ENCODE measurements at regions not wholly inside any gene's neighbourhood (a gene's known extent, or its start where the extent isn't known, plus 50 kb on each side); places are given as distances from the start of the nearest gene placed in this dataset.

DNA sequence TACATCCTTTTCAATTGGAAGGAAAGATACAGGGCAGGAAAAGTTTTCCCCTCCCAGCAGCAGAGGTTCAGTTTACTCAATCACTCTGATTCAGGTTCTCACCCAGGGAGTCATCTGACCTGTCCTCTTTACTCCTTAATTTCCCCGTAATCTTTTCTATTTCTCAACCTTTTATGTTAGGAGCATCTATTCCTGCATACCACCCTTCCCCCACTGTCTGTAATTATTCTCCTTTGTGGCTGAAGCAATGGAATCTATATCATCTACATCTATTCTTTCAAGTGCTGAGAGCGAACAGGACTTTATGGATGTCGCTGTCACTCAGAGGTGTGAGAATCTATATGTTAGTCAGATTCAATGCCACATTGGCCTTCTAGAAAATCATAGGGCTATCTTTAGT is 175.2 kb downstream of the NOL4 start:
- ATAC-seq (no peak), DNase-seq (ENCODE audit: low read depth, low spot score) (no peak)
- Histone ChIP-seq H3K36me3 (ENCODE audit: control insufficient read depth, insufficient read depth, low read length) (no peaks in the 10 kb centered on the region), H3K27ac (ENCODE audit: low read length) (no peak overlapping the region), H3K9me3 (ENCODE audit: control insufficient read depth, insufficient read depth, low read depth, low read length) (no peaks in the 10 kb centered on the region), H3K4me1 (ENCODE audit: control insufficient read depth, insufficient read depth, low read length) (no peaks in the 10 kb centered on the region), H3K27me3 (ENCODE audit: control insufficient read depth, insufficient read depth, low read length) (no peaks in the 10 kb centered on the region), H3K4me3 (ENCODE audit: low read depth in 2 of 2, low read length in 2 of 2) (no peak overlapping the region)
- intact Hi-C loops (cut with micrococcal nuclease; ENCODE audit: unreplicated experiment): no loop called here
- BruUV-seq (replicated peaks): no TSS peak
- CTCF ChIA-PET: no interaction called here
- POLR2A ChIA-PET: no interaction called here
- no peak for TF ChIP-seq SIN3A (IDR thresholded peaks at IDR 0.05; ENCODE audit: borderline replicate concordance, insufficient read depth, low read depth, low read length)
- TF ChIP-seq TCF7L2 (IDR thresholded peaks at IDR 0.05; ENCODE audit: low read depth, low read length): no peak
- TF ChIP-seq, protein P1, sequence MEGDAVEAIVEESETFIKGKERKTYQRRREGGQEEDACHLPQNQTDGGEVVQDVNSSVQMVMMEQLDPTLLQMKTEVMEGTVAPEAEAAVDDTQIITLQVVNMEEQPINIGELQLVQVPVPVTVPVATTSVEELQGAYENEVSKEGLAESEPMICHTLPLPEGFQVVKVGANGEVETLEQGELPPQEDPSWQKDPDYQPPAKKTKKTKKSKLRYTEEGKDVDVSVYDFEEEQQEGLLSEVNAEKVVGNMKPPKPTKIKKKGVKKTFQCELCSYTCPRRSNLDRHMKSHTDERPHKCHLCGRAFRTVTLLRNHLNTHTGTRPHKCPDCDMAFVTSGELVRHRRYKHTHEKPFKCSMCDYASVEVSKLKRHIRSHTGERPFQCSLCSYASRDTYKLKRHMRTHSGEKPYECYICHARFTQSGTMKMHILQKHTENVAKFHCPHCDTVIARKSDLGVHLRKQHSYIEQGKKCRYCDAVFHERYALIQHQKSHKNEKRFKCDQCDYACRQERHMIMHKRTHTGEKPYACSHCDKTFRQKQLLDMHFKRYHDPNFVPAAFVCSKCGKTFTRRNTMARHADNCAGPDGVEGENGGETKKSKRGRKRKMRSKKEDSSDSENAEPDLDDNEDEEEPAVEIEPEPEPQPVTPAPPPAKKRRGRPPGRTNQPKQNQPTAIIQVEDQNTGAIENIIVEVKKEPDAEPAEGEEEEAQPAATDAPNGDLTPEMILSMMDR (IDR thresholded peaks at IDR 0.05): no peak
- TF ChIP-seq, protein P2, sequence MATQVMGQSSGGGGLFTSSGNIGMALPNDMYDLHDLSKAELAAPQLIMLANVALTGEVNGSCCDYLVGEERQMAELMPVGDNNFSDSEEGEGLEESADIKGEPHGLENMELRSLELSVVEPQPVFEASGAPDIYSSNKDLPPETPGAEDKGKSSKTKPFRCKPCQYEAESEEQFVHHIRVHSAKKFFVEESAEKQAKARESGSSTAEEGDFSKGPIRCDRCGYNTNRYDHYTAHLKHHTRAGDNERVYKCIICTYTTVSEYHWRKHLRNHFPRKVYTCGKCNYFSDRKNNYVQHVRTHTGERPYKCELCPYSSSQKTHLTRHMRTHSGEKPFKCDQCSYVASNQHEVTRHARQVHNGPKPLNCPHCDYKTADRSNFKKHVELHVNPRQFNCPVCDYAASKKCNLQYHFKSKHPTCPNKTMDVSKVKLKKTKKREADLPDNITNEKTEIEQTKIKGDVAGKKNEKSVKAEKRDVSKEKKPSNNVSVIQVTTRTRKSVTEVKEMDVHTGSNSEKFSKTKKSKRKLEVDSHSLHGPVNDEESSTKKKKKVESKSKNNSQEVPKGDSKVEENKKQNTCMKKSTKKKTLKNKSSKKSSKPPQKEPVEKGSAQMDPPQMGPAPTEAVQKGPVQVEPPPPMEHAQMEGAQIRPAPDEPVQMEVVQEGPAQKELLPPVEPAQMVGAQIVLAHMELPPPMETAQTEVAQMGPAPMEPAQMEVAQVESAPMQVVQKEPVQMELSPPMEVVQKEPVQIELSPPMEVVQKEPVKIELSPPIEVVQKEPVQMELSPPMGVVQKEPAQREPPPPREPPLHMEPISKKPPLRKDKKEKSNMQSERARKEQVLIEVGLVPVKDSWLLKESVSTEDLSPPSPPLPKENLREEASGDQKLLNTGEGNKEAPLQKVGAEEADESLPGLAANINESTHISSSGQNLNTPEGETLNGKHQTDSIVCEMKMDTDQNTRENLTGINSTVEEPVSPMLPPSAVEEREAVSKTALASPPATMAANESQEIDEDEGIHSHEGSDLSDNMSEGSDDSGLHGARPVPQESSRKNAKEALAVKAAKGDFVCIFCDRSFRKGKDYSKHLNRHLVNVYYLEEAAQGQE (IDR thresholded peaks at IDR 0.05; ENCODE audit: insufficient read depth in 1 of 2, low read depth in 2 of 2, low read length in 1 of 2): no peak
- TF ChIP-seq POLR2AphosphoS5 (IDR thresholded peaks at IDR 0.05; ENCODE audit: low read depth, low read length): no peak
- in situ Hi-C loops (cut with HindIII; ENCODE audit: low pct_unique_long_range_greater_than_20kb, low sequenced_read_pairs): no loop called here

DNA sequence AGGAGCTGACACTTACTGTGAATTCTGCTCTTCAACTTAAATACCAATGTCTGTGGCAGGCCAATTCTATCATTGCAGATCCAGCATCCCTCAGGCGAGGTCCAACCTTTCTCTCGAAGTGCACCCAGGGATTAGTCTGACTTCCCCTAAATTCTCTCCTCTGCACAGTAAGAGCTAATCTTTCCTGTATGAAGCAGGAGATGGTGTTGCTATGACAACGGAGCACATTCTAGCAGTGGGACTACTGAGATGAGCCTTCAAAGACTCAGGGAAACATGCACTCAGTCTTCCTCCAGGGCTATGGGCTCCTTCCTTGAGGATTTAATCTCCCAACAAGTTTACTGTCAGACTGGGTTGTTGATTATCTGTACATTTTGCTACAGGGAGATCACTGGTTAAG is 176.3 kb downstream of the NOL4 start:
- BruUV-seq (replicated peaks): no TSS peak
- DNase-seq (ENCODE audit: low read depth, low spot score): no peak
- in situ Hi-C loops (cut with HindIII; ENCODE audit: low pct_unique_long_range_greater_than_20kb, low sequenced_read_pairs): no loop called here
- H3K27me3 ChIP-seq (ENCODE audit: control insufficient read depth, insufficient read depth, low read length): no peaks in the 10 kb centered on the region
- intact Hi-C loops (cut with micrococcal nuclease; ENCODE audit: unreplicated experiment): no loop called here
- H3K4me3 ChIP-seq (ENCODE audit: low read depth in 2 of 2, low read length in 2 of 2): no peak overlapping the region
- ChIA-PET CTCF (no interaction called here), POLR2A (no interaction called here)
- H3K27ac ChIP-seq (ENCODE audit: low read length): no peak overlapping the region
- no peaks in the 10 kb centered on the region for H3K9me3 ChIP-seq (ENCODE audit: control insufficient read depth, insufficient read depth, low read depth, low read length)
- TF ChIP-seq, protein P2 (IDR thresholded peaks at IDR 0.05; ENCODE audit: insufficient read depth in 1 of 2, low read depth in 2 of 2, low read length in 1 of 2): no peak
- TF ChIP-seq TCF7L2 (IDR thresholded peaks at IDR 0.05; ENCODE audit: low read depth, low read length): no peak
- TF ChIP-seq POLR2AphosphoS5 (IDR thresholded peaks at IDR 0.05; ENCODE audit: low read depth, low read length): no peak
- TF ChIP-seq, protein P1 (IDR thresholded peaks at IDR 0.05): no peak
- no peak for TF ChIP-seq SIN3A (IDR thresholded peaks at IDR 0.05; ENCODE audit: borderline replicate concordance, insufficient read depth, low read depth, low read length)
- ATAC-seq: no peak
- H3K36me3 ChIP-seq (ENCODE audit: control insufficient read depth, insufficient read depth, low read length): no peaks in the 10 kb centered on the region
- H3K4me1 ChIP-seq (ENCODE audit: control insufficient read depth, insufficient read depth, low read length): no peaks in the 10 kb centered on the region
